Panc1 (cell line): ENCODE measurements at regions not wholly inside any gene's neighbourhood (a gene's known extent, or its start where the extent isn't known, plus 50 kb on each side); places are given as distances from the start of the nearest gene placed in this dataset.

ENCODE experiments used
- ATAC-seq: fragments of 200-7000 bp; cut with Tn5 transposase; 2 replicates; pipeline ENCODE4 v1.9.1; 2020; ENCODE audit warnings: mild to moderate bottlenecking, moderate library complexity
- BruUV-seq: library from RNA; stranded (reverse); fragments of 400-500 nt; replicated peaks from 2 replicates; lab custom pipeline; 2021; lab: Mats Ljungman, UMichigan
- CTCF ChIA-PET: fragments of 300-600 bp; sonication (Branson Sonifier 250); formaldehyde crosslinking; loops from one replicate; lab custom pipeline; 2022; ENCODE audit warnings: antibody characterized with exemption; lab: Charles Lee
- POLR2A ChIA-PET: fragments of 300-600 bp; sonication (Branson Sonifier 250); formaldehyde crosslinking; loops from one replicate; lab custom pipeline; 2022; ENCODE audit warnings: antibody characterized with exemption; lab: Charles Lee
- DNase-seq: peaks from one replicate; pipeline ENCODE4 v3.0.0-alpha.2; 2010; ENCODE audit warnings: low read depth, low spot score
- H3K27ac ChIP-seq: 2 replicates; pipeline ENCODE4 v1.5.1; 2011; ENCODE audit warnings: mild to moderate bottlenecking, low read length, inconsistent platforms
- H3K27me3 ChIP-seq: fragments of 200-500 bp; sonication (Bioruptor generic); 2 replicates; pipeline ENCODE4 v1.6.0; 2014; ENCODE audit warnings: low read length, inconsistent platforms; ENCODE audit not compliant: control insufficient read depth, insufficient read depth
- H3K36me3 ChIP-seq: fragments of 200-500 bp; sonication (Bioruptor generic); 2 replicates; pipeline ENCODE4 v1.5.1; 2014; ENCODE audit warnings: inconsistent platforms, mild to moderate bottlenecking, low read length, moderate library complexity; ENCODE audit not compliant: control insufficient read depth, insufficient read depth
- H3K4me1 ChIP-seq: 2 replicates; pipeline ENCODE4 v1.5.1; 2011; ENCODE audit warnings: inconsistent platforms, mild to moderate bottlenecking, low read length, moderate library complexity; ENCODE audit not compliant: control insufficient read depth, insufficient read depth
- H3K4me3 ChIP-seq, 2 experiments: 2 replicates each; pipeline ENCODE4 v1.5.1; 2011 to 2012; ENCODE audit warnings: low read depth in 2 of 2, low read length in 2 of 2, mild to moderate bottlenecking in 2 of 2, inconsistent platforms in 1 of 2, moderate library complexity in 1 of 2
- H3K9me3 ChIP-seq: fragments of 200-500 bp; sonication (Bioruptor generic); 2 replicates; pipeline ENCODE4 v1.5.1; 2014; ENCODE audit warnings: low read depth, mild to moderate bottlenecking, inconsistent platforms, low read length, moderate library complexity; ENCODE audit not compliant: control insufficient read depth, insufficient read depth
- CTCF ChIP-seq: fragments of 450-650 bp; IDR thresholded peaks from 2 replicates; pipeline ENCODE4 v1.5.1; 2017; ENCODE audit warnings: mild to moderate bottlenecking
- POLR2AphosphoS5 ChIP-seq: IDR thresholded peaks from 2 replicates; pipeline ENCODE4 v1.6.1; 2012; ENCODE audit warnings: mild to moderate bottlenecking, low read depth, low read length, moderate library complexity
- REST ChIP-seq, 2 experiments: IDR thresholded peaks; 2 replicates each; pipeline ENCODE4 v1.6.1; 2011 to 2012; ENCODE audit warnings: low read depth in 2 of 2, control low read depth in 1 of 2, low read length in 1 of 2, mild to moderate bottlenecking in 1 of 2, moderate library complexity in 1 of 2; ENCODE audit not compliant: insufficient read depth in 1 of 2
- SIN3A ChIP-seq: IDR thresholded peaks from 2 replicates; pipeline ENCODE4 v1.6.1; 2012; ENCODE audit warnings: low read depth, mild to moderate bottlenecking, low read length, moderate library complexity, borderline replicate concordance; ENCODE audit not compliant: insufficient read depth
- TCF7L2 ChIP-seq: IDR thresholded peaks from 2 replicates; pipeline ENCODE4 v1.6.1; 2011; ENCODE audit warnings: mild to moderate bottlenecking, low read depth, low read length, inconsistent platforms
- in situ Hi-C: cut with HindIII; loops from 2 replicates; pipeline ENCODE4 v1.10.0; 2016; ENCODE audit warnings: low sequenced_read_pairs, low pct_unique_long_range_greater_than_20kb
- intact Hi-C: fragments of 100-400 bp; cut with micrococcal nuclease; formaldehyde crosslinking; loops from one replicate; pipeline ENCODE4 v1.10.0; 2022; ENCODE audit not compliant: unreplicated experiment

GRCh38 chr1:55333461-55333860 is 118.3 kb upstream of the USP24 start:
- ChIA-PET CTCF (no interaction called here), POLR2A (no interaction called here)
- no peak for TF ChIP-seq POLR2AphosphoS5
- no peak for TF ChIP-seq CTCF
- TF ChIP-seq REST (IDR thresholded peaks at IDR 0.05; ENCODE audit: insufficient read depth in 1 of 2, low read depth in 2 of 2, low read length in 1 of 2): no peak
- no peak for TF ChIP-seq TCF7L2
- TF ChIP-seq SIN3A: no peak
- H3K27ac ChIP-seq: no peak overlapping the region
- DNase-seq (no peak), ATAC-seq (no peak)
- H3K36me3 ChIP-seq: no peaks in the 10 kb centered on the region
- H3K4me3 ChIP-seq: no peak overlapping the region
- in situ Hi-C loops: no loop called here
- H3K4me1 ChIP-seq: no peaks in the 10 kb centered on the region
- intact Hi-C loops: no loop called here
- H3K9me3 ChIP-seq: no peaks in the 10 kb centered on the region
- BruUV-seq: no TSS peak
- no peaks in the 10 kb centered on the region for H3K27me3 ChIP-seq

- DNase-seq (no peak), ATAC-seq (no peak)
- no peaks in the 10 kb centered on the region for H3K27me3 ChIP-seq
- CTCF ChIA-PET: no interaction called here
- TF ChIP-seq SIN3A (no peak), CTCF (no peak), TCF7L2 (no peak), REST (IDR thresholded peaks at IDR 0.05; ENCODE audit: insufficient read depth in 1 of 2, low read depth in 2 of 2, low read length in 1 of 2) (no peak), POLR2AphosphoS5 (no peak)
- H3K4me3 ChIP-seq: no peak overlapping the region
- intact Hi-C loops (no loop called here), in situ Hi-C loops (no loop called here)
- H3K9me3 ChIP-seq: no peaks in the 10 kb centered on the region
- no TSS peak for BruUV-seq
- H3K27ac ChIP-seq: no peak overlapping the region
- no peaks in the 10 kb centered on the region for H3K4me1 ChIP-seq
- no peaks in the 10 kb centered on the region for H3K36me3 ChIP-seq
- POLR2A ChIA-PET: no interaction called here
These were observed 116.2 kb upstream of the USP24 start for GRCh38 chr1:55331351-55331750.
